Adipocyte (in vitro differentiated cells): ENCODE measurements at regions not wholly inside any gene's neighbourhood (a gene's known extent, or its start where the extent isn't known, plus 50 kb on each side); places are given as distances from the start of the nearest gene placed in this dataset.
"Not testable (repeated sequence)": the region's sequence is repeated elsewhere in the genome, so short reads cannot be mapped to it uniquely, and the experiment has no call there.

ENCODE experiments used
- DNase-seq: peaks from one replicate; pipeline ENCODE4 v3.0.0-alpha.2; 2015; ENCODE audit warnings: low read depth
- H3K27me3 ChIP-seq: replicated peaks from 2 replicates; pipeline ENCODE4 v1.7.0; 2013; ENCODE audit warnings: mild to moderate bottlenecking, low read length, moderate library complexity; ENCODE audit not compliant: control insufficient read depth, insufficient read depth
- H3K36me3 ChIP-seq: 2 replicates; pipeline ENCODE4 v1.7.0; 2013; ENCODE audit warnings: low read length, mild to moderate bottlenecking, moderate library complexity; ENCODE audit not compliant: control insufficient read depth, insufficient read depth, severe bottlenecking
- H3K4me1 ChIP-seq: 2 replicates; pipeline ENCODE4 v1.7.0; 2013; ENCODE audit warnings: mild to moderate bottlenecking, low read length, moderate library complexity; ENCODE audit not compliant: control insufficient read depth, insufficient read depth
- H3K4me3 ChIP-seq: 2 replicates; pipeline ENCODE4 v1.7.0; 2013; ENCODE audit warnings: mild to moderate bottlenecking, low read length, moderate library complexity
- H3K9ac ChIP-seq: 2 replicates; pipeline ENCODE4 v1.7.0; 2013; ENCODE audit warnings: mild to moderate bottlenecking, low read length, moderate library complexity
- H3K9me3 ChIP-seq: 2 replicates; pipeline ENCODE4 v1.7.0; 2013; ENCODE audit warnings: mild to moderate bottlenecking, low read length, moderate library complexity; ENCODE audit not compliant: control insufficient read depth

- Histone ChIP-seq H3K4me1 (no peaks in the 10 kb centered on the region), H3K27me3 (no peaks in the 10 kb centered on the region), H3K9me3 (no peaks in the 10 kb centered on the region), H3K4me3 (no peak overlapping the region), H3K9ac (no peak overlapping the region), H3K36me3 (no peaks in the 10 kb centered on the region)
- no peak for DNase-seq
Observed at GRCh38 chr18:71075147-71075546, 786.3 kb downstream of the SOCS6 start.

- Histone ChIP-seq H3K27me3 (no peaks in the 10 kb centered on the region), H3K4me1 (no peaks in the 10 kb centered on the region), H3K9ac (no peak overlapping the region), H3K9me3 (no peaks in the 10 kb centered on the region), H3K36me3 (no peaks in the 10 kb centered on the region), H3K4me3 (no peak overlapping the region)
- DNase-seq: no peak
Observed at GRCh38 chr18:71068338-71068737, 779.5 kb downstream of the SOCS6 start.

GRCh38 chr18:71049893-71050292 is 761.0 kb downstream of the SOCS6 start:
- no peaks in the 10 kb centered on the region for H3K4me1 ChIP-seq

GRCh38 chr18:71047882-71048281 is 759.0 kb downstream of the SOCS6 start:
- Histone ChIP-seq H3K9me3 (no peaks in the 10 kb centered on the region), H3K4me1 (no peaks in the 10 kb centered on the region), H3K36me3 (no peaks in the 10 kb centered on the region), H3K27me3 (no peaks in the 10 kb centered on the region), H3K4me3 (no peak overlapping the region), H3K9ac (no peak overlapping the region)
- DNase-seq: no peak

More at GRCh38 chr18:71049893-71050292, 761.0 kb downstream of the SOCS6 start:
- no peak overlapping the region for H3K4me3 ChIP-seq
- H3K9ac ChIP-seq: no peak overlapping the region
- H3K9me3 ChIP-seq: no peaks in the 10 kb centered on the region
- no peaks in the 10 kb centered on the region for H3K36me3 ChIP-seq
- no peaks in the 10 kb centered on the region for H3K27me3 ChIP-seq
- no peak for DNase-seq

- H3K9ac ChIP-seq: no peak overlapping the region
- no peaks in the 10 kb centered on the region for H3K27me3 ChIP-seq
- DNase-seq: no peak
Observed at GRCh38 chr18:71045331-71046065, 756.7 kb downstream of the SOCS6 start.

GRCh38 chr18:71040161-71040560 is 751.3 kb downstream of the SOCS6 start:
- peaks cover 15% of the 10 kb centered on the region for H3K4me1 ChIP-seq
- DNase-seq: no peak
- H3K4me3 ChIP-seq: no peak overlapping the region
- no peaks in the 10 kb centered on the region for H3K27me3 ChIP-seq
- H3K9ac ChIP-seq: no peak overlapping the region
- no peaks in the 10 kb centered on the region for H3K9me3 ChIP-seq
- no peaks in the 10 kb centered on the region for H3K36me3 ChIP-seq

More at GRCh38 chr18:71045331-71046065, 756.7 kb downstream of the SOCS6 start:
- Histone ChIP-seq H3K4me1 (no peaks in the 10 kb centered on the region), H3K9me3 (no peaks in the 10 kb centered on the region), H3K4me3 (no peak overlapping the region), H3K36me3 (no peaks in the 10 kb centered on the region)

- no peak for DNase-seq
- no peaks in the 10 kb centered on the region for H3K9me3 ChIP-seq
- peaks cover 16% of the 10 kb centered on the region for H3K4me1 ChIP-seq
Observed at GRCh38 chr18:71038196-71038595, 749.4 kb downstream of the SOCS6 start.

GRCh38 chr18:71036783-71037182 is 747.9 kb downstream of the SOCS6 start:
- Histone ChIP-seq H3K27me3 (no peaks in the 10 kb centered on the region), H3K9me3 (no peaks in the 10 kb centered on the region), H3K36me3 (no peaks in the 10 kb centered on the region), H3K9ac (no peak overlapping the region), H3K4me3 (no peak overlapping the region), H3K4me1 (peaks cover 16% of the 10 kb centered on the region)
- no peak for DNase-seq

More at GRCh38 chr18:71038196-71038595, 749.4 kb downstream of the SOCS6 start:
- no peaks in the 10 kb centered on the region for H3K27me3 ChIP-seq
- H3K4me3 ChIP-seq: no peak overlapping the region
- H3K36me3 ChIP-seq: no peaks in the 10 kb centered on the region
- H3K9ac ChIP-seq: no peak overlapping the region

- H3K36me3 ChIP-seq, H3K4me3 ChIP-seq, H3K9me3 ChIP-seq, H3K27me3 ChIP-seq, DNase-seq, H3K9ac ChIP-seq: not testable (repeated sequence)
- H3K4me1 ChIP-seq: peaks cover 13% of the 10 kb centered on the region
Observed at GRCh38 chr18:71031296-71032191, 742.7 kb downstream of the SOCS6 start.

GRCh38 chr18:71030085-71030484 is 741.2 kb downstream of the SOCS6 start:
- not testable (repeated sequence) for H3K4me1 ChIP-seq, H3K9ac ChIP-seq, H3K4me3 ChIP-seq, H3K9me3 ChIP-seq, H3K27me3 ChIP-seq, DNase-seq, H3K36me3 ChIP-seq

- H3K4me1 ChIP-seq: no peaks in the 10 kb centered on the region
- no peaks in the 10 kb centered on the region for H3K9me3 ChIP-seq
- H3K4me3 ChIP-seq: no peak overlapping the region
- H3K36me3 ChIP-seq: no peaks in the 10 kb centered on the region
- no peak overlapping the region for H3K9ac ChIP-seq
- DNase-seq: no peak
- no peaks in the 10 kb centered on the region for H3K27me3 ChIP-seq
Observed at GRCh38 chr18:71028285-71028762, 739.5 kb downstream of the SOCS6 start.
